Left lung (tissue), 4 donors: ENCODE measurements at regions not wholly inside any gene's neighbourhood (a gene's known extent, or its start where the extent isn't known, plus 50 kb on each side); places are given as distances from the start of the nearest gene placed in this dataset.
A peak's percentile ranks its signal among the peaks of the same experiment; 100 is the strongest.

Experiments used
- ATAC-seq: fragments of 200-7000 bp; cut with Tn5 transposase; one replicate; pipeline ENCODE4 v1.9.1; 2020; ENCODE audit warnings: moderate library complexity
- DNase-seq, 4 donors: peaks; one replicate each; pipeline ENCODE4 v3.0.0-alpha.2; 2013 to 2020
- H3K27ac ChIP-seq, 2 donors: fragments of 200-600 bp; sonication (generic) in 1 of 2; one replicate each; pipeline versions ENCODE4 v1.5.0 to v1.8.0; 2020 to 2021
- H3K27me3 ChIP-seq, 2 donors: fragments of 200-600 bp; sonication (generic) in 1 of 2; one replicate each; pipeline versions ENCODE4 v1.5.0 to v1.8.0; 2020 to 2021
- H3K36me3 ChIP-seq, 2 donors: fragments of 200-600 bp; sonication (generic) in 1 of 2; one replicate each; pipeline versions ENCODE4 v1.5.0 to v1.8.0; 2020 to 2021
- H3K4me1 ChIP-seq, 2 donors: fragments of 200-600 bp; one replicate each; pipeline ENCODE4 v1.8.0; 2021
- H3K4me3 ChIP-seq, 2 donors: fragments of 200-600 bp; sonication (generic) in 1 of 2; one replicate each; pipeline versions ENCODE4 v1.5.0 to v1.8.0; 2020 to 2021; ENCODE audit warnings: mild to moderate bottlenecking in 1 of 2
- H3K9me3 ChIP-seq, 2 donors: fragments of 200-600 bp; sonication (generic) in 1 of 2; one replicate each; pipeline versions ENCODE4 v1.5.0 to v1.8.0; 2020 to 2021
- CTCF ChIP-seq, 2 donors: fragments of 200-600 bp; sonication (generic) in 1 of 2; IDR thresholded peaks; one replicate each; pipeline versions ENCODE4 v1.5.0 to v1.8.0; 2021; ENCODE audit warnings: antibody characterized with exemption in 2 of 2
- intact Hi-C, 2 donors: fragments of 100-400 bp; cut with DNase I; formaldehyde crosslinking; loops; one replicate each; pipeline versions ENCODE4 v1.11.2 to v1.14.2; 2022
- donor health status: DM: no; HTN: yes; CAD: no.
- donor health status: DM: no; HTN: no; CAD: no.

GRCh38 chr6:168136001-168136400 lies 57.0 kb upstream of the FRMD1 start:
- Histone ChIP-seq H3K4me3 (no peak overlapping the region), H3K27ac (no peak overlapping the region), H3K27me3 (peaks cover 0 to 24% of the 10 kb centered on the region in 2 donors), H3K4me1 (peaks cover 0 to 4% of the 10 kb centered on the region in 2 donors), H3K9me3 (no peaks in the 10 kb centered on the region), H3K36me3 (no peaks in the 10 kb centered on the region)
- intact Hi-C loops: no loop called here
- no peak for DNase-seq
- no peak for ATAC-seq
- no peak for TF ChIP-seq CTCF (IDR thresholded peaks at IDR 0.05)

- Histone ChIP-seq H3K27me3 (peaks cover 0 to 29% of the 10 kb centered on the region in 2 donors), H3K9me3 (no peaks in the 10 kb centered on the region), H3K4me1 (peaks cover 0 to 4% of the 10 kb centered on the region in 2 donors), H3K4me3 (no peak overlapping the region), H3K36me3 (no peaks in the 10 kb centered on the region), H3K27ac (no peak overlapping the region)
- intact Hi-C loops: no loop called here
- no peak for ATAC-seq
- no peak for DNase-seq
- no peak for TF ChIP-seq CTCF (IDR thresholded peaks at IDR 0.05)
Measured at GRCh38 chr6:168134560-168135201, 55.7 kb upstream of the FRMD1 start.

GRCh38 chr6:168133687-168134559 lies 54.9 kb upstream of the FRMD1 start:
- Histone ChIP-seq H3K27ac (no peak overlapping the region), H3K4me3 (no peak overlapping the region), H3K27me3 (peaks cover 0 to 29% of the 10 kb centered on the region in 2 donors), H3K9me3 (no peaks in the 10 kb centered on the region), H3K36me3 (no peaks in the 10 kb centered on the region), H3K4me1 (peaks cover 0 to 4% of the 10 kb centered on the region in 2 donors)
- ATAC-seq: no peak
- TF ChIP-seq CTCF (IDR thresholded peaks at IDR 0.05): no peak
- intact Hi-C loops: no loop called here
- no peak for DNase-seq

- intact Hi-C loops: no loop called here
- no peak overlapping the region for H3K4me3 ChIP-seq
- peak in 3 of 4 donors; percentile 31 to 71 (median 56) for DNase-seq
- H3K27me3 ChIP-seq: peaks cover 0 to 29% of the 10 kb centered on the region in 2 donors
- no peaks in the 10 kb centered on the region for H3K9me3 ChIP-seq
- H3K36me3 ChIP-seq: no peaks in the 10 kb centered on the region
- no peak for TF ChIP-seq CTCF (IDR thresholded peaks at IDR 0.05)
- peaks cover 0 to 4% of the 10 kb centered on the region in 2 donors for H3K4me1 ChIP-seq
- no peak overlapping the region for H3K27ac ChIP-seq
- ATAC-seq: peak; percentile 70
Measured at GRCh38 chr6:168133168-168133561, 54.2 kb upstream of the FRMD1 start.

- no peak overlapping the region for H3K4me3 ChIP-seq
- peaks cover 0 to 29% of the 10 kb centered on the region in 2 donors for H3K27me3 ChIP-seq
- intact Hi-C loops: no loop called here
- ATAC-seq: peak; percentile 37
- no peak overlapping the region for H3K27ac ChIP-seq
- H3K36me3 ChIP-seq: no peaks in the 10 kb centered on the region
- peaks cover 0 to 4% of the 10 kb centered on the region in 2 donors for H3K4me1 ChIP-seq
- DNase-seq: peak in 2 of 4 donors; percentile 67 to 72
- TF ChIP-seq CTCF (IDR thresholded peaks at IDR 0.05): peak in 1 of 2 donors; percentile 39
- H3K9me3 ChIP-seq: no peaks in the 10 kb centered on the region
Measured at GRCh38 chr6:168132531-168133167, 53.6 kb upstream of the FRMD1 start.
